ENCODE measurements at regions not wholly inside any gene's neighbourhood (a gene's known extent, or its start where the extent isn't known, plus 50 kb on each side); places are given as distances from the start of the nearest gene placed in this dataset.

- no peak overlapping the region for H3K27ac ChIP-seq
- H3K36me3 ChIP-seq, result no peaks in the 10 kb centered on the region
- no peaks in the 10 kb centered on the region for H3K4me1 ChIP-seq (ENCODE audit: insufficient read depth)
- no peak for TF ChIP-seq EP300 (IDR thresholded peaks at IDR 0.05)
- no peak for TF ChIP-seq CTCF (IDR thresholded peaks at IDR 0.05)
- TF ChIP-seq POLR2A (IDR thresholded peaks at IDR 0.05), result no peak
- 48 to 71% (median 67%) methylated on average over 3 of the region's 3 CpGs for WGBS, 3 donors
- no peak overlapping the region for H3K4me3 ChIP-seq
- no peaks in the 10 kb centered on the region for H3K27me3 ChIP-seq
- intact Hi-C loops (cut with DNase I), result no loop called here
- no peaks in the 10 kb centered on the region for H3K9me3 ChIP-seq
- no peak for DNase-seq
Measured at GRCh38 chr10:8456386-8456785, 401.9 kb downstream of the GATA3 start.

- no peak for TF ChIP-seq EP300 (IDR thresholded peaks at IDR 0.05)
- TF ChIP-seq POLR2A (IDR thresholded peaks at IDR 0.05), result no peak
- no peak for TF ChIP-seq CTCF (IDR thresholded peaks at IDR 0.05)
- WGBS, 3 donors, result 93 to 97% (median 93%) methylated on average over 1 of the region's 1 CpG
- DNase-seq, result no peak
Measured at GRCh38 chr10:8460626-8461025, 406.1 kb downstream of the GATA3 start.

GRCh38 chr10:8462565-8462964, 408.1 kb downstream of the GATA3 start:
- Histone ChIP-seq H3K27me3 (no peaks in the 10 kb centered on the region), H3K27ac (no peak overlapping the region), H3K36me3 (no peaks in the 10 kb centered on the region), H3K4me3 (no peak overlapping the region), H3K9me3 (no peaks in the 10 kb centered on the region), H3K4me1 (ENCODE audit: insufficient read depth) (no peaks in the 10 kb centered on the region)
- WGBS, 3 donors, result 72 to 83% (median 77%) methylated on average over 3 of the region's 3 CpGs
- no peak for DNase-seq
- intact Hi-C loops (cut with DNase I), result no loop called here
- TF ChIP-seq EP300 (IDR thresholded peaks at IDR 0.05), result no peak
- TF ChIP-seq POLR2A (IDR thresholded peaks at IDR 0.05), result no peak
- no peak for TF ChIP-seq CTCF (IDR thresholded peaks at IDR 0.05)

More at GRCh38 chr10:8460626-8461025, 406.1 kb downstream of the GATA3 start:
- H3K27ac ChIP-seq, result no peak overlapping the region
- H3K4me1 ChIP-seq (ENCODE audit: insufficient read depth), result no peaks in the 10 kb centered on the region
- no peaks in the 10 kb centered on the region for H3K36me3 ChIP-seq
- no peaks in the 10 kb centered on the region for H3K9me3 ChIP-seq
- intact Hi-C loops (cut with DNase I), result no loop called here
- no peak overlapping the region for H3K4me3 ChIP-seq
- H3K27me3 ChIP-seq, result no peaks in the 10 kb centered on the region

GRCh38 chr10:8463853-8464252, 409.4 kb downstream of the GATA3 start:
- H3K27ac ChIP-seq, result no peak overlapping the region
- TF ChIP-seq POLR2A (IDR thresholded peaks at IDR 0.05) (no peak), CTCF (IDR thresholded peaks at IDR 0.05) (no peak), EP300 (IDR thresholded peaks at IDR 0.05) (no peak)
- H3K36me3 ChIP-seq, result no peaks in the 10 kb centered on the region
- no peak for DNase-seq
- H3K4me1 ChIP-seq (ENCODE audit: insufficient read depth), result no peaks in the 10 kb centered on the region
- WGBS, 3 donors, result 62 to 79% (median 64%) methylated on average over 4 of the region's 4 CpGs
- intact Hi-C loops (cut with DNase I), result no loop called here
- H3K4me3 ChIP-seq, result no peak overlapping the region
- no peaks in the 10 kb centered on the region for H3K27me3 ChIP-seq
- no peaks in the 10 kb centered on the region for H3K9me3 ChIP-seq

- 73 to 87% (median 78%) methylated on average over 3 of the region's 3 CpGs for WGBS, 3 donors
- TF ChIP-seq POLR2A (IDR thresholded peaks at IDR 0.05) (no peak), CTCF (IDR thresholded peaks at IDR 0.05) (no peak), EP300 (IDR thresholded peaks at IDR 0.05) (no peak)
- H3K4me1 ChIP-seq (ENCODE audit: insufficient read depth), result no peaks in the 10 kb centered on the region
- H3K27ac ChIP-seq, result no peak overlapping the region
- no peaks in the 10 kb centered on the region for H3K9me3 ChIP-seq
- H3K27me3 ChIP-seq, result no peaks in the 10 kb centered on the region
- no peak overlapping the region for H3K4me3 ChIP-seq
- DNase-seq, result no peak
- intact Hi-C loops (cut with DNase I), result no loop called here
- H3K36me3 ChIP-seq, result no peaks in the 10 kb centered on the region
Measured at GRCh38 chr10:8468477-8468876, 414.0 kb downstream of the GATA3 start.
